HG02623 (cell line): ENCODE measurements at regions not wholly inside any gene's neighbourhood (a gene's known extent, or its start where the extent isn't known, plus 50 kb on each side); places are given as distances from the start of the nearest gene placed in this dataset.

Source experiments
- ATAC-seq: cut with Tn5 transposase; IDR thresholded peaks from one replicate; pipeline ENCODE4 v1.9.1; 2021; ENCODE audit warnings: moderate library complexity; ENCODE audit not compliant: unreplicated experiment

DNA sequence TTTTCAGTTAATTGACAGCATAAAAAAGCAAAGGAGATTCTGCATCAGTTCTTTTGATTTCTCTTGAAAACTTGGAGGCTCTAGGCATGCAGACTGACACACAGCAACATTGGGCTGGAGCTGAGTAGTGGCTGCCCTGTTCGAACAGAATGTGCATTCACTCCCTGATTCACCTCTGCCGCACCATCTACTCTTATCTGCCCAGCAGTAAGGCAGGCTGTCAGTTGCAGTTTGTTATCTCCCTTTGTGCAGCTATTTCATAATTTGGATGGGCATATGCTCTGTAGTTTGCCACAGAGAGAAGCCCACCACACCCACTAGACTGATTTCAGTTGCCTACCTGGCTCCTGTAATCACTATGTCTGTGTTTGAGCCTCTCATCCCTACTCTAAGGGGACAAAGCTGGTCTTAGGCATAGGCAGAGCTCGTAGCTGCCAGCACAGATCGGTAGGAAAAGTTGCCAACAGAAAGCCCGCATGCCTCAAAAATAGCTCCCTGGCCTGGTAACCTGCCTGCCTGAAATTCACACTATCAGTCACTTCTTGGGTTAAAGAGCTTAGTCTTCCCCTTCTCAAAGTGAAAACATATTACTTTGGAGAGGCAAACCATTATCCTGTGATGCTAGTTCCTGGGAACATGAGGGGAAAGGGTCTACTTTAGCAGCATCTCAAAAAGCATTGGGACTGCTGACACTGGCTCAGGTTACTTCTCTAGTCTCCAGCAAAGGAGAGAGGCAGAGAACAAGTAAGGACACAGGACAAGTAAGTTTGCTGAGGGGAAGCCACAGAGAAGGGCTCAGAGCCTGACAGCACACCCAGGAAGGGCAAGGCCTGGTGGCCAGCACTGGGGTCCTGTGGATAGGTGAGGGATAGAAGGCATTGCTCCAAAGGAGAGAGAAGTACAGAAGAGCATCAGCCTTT lies 75.9 kb upstream of the TMEM164 start:
- no peak for ATAC-seq

GRCh38 chrX:109927663-109928273 lies 75.1 kb upstream of the TMEM164 start:
- ATAC-seq, result no peak

DNA sequence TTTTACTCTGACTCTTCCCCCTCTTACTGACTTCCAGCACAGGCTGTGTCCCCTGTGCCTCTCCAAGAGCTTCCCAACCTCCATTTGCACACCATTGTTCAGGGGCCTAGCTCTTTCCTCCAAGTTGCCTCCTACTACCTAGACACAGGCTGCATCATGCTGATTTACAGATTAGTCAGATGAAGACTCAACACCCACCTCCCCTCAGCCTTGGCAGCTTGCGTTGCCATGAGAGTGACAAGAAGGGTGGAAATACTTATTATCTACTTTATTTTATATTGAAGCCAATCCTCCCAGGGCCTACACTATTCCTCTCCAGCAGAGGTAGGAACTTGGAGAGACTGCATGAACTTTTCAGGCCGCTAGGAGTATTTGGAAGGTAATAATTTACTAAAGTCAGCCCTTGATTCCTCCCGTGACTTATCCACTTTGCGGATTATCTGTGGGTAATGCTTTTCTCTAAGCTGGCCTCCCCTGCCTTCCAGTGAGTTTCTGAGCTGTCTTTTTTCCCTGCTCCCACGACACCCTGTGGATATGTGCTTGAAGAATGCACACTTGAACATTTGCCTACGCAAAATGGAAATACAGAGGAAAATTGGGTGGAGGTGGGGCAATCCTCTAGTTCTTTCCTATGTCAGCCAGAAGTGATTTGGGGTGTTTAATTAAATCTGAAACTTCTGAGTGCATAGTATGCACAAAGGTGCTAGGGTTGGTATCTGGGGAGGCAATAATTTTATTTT lies 74.1 kb upstream of the TMEM164 start:
- ATAC-seq, result no peak

DNA sequence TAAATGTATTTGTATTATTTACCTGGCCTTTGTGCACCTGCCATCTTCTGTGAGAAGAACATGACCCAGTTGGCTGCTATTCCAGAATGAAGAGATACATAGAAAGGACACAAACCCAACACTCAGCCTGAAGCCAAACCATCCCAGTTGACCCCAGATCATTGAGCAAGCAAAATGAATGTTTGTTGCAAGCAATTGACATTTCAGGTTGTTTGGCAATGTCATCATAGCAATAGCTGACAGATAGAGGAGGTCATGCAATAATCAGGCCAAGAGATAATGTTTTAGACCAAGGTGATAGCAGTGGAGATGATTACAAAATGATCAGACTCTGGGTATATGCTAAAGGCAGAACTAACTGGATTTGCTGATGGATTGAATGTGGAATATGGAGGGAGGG lies 71.2 kb upstream of the TMEM164 start:
- no peak for ATAC-seq

- no peak for ATAC-seq
Measured at GRCh38 chrX:109934434-109934833, 68.5 kb upstream of the TMEM164 start.

- ATAC-seq, result no peak
Measured at GRCh38 chrX:109934935-109935334, 68.0 kb upstream of the TMEM164 start.

DNA sequence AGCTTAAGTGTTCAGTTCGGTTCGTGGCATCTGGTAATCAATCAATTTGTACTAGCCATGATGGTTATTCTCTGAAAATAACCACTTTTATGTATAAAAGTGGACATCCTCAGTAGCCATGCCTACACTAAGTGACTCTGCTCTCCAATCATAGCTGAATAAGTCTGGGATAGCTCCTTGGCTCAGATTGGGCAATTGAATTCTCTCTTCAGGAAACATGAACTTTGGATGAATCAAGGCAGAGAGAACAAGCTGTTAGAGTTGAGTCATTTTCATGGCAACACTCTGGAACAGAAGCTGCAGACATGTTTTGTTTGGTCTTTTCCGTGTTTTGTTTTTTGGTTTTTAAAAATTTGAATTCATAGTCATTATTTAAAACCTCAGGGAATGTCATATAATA lies 66.8 kb upstream of the TMEM164 start:
- ATAC-seq, result no peak

DNA sequence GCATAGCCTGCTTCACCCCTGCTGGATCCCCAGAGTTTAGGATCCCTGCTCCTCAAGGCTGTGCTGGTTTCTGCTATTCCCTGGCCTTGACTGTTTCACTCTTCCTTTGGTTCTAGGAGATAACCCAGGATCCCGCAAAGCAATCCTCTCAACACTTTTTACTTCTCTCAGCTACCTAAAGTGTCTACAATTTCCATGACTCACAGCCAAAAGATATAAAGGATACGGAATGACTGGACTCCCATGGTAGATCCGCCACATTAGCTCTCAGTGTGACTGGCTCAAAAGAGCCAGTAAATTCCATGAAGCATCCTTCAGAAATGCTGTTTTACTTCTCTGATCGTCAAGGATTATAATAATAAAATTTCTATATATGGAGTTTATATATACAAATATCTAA lies 66.3 kb upstream of the TMEM164 start:
- ATAC-seq, result no peak

- ATAC-seq, result no peak
Measured at GRCh38 chrX:109939498-109939897, 63.4 kb upstream of the TMEM164 start.

DNA sequence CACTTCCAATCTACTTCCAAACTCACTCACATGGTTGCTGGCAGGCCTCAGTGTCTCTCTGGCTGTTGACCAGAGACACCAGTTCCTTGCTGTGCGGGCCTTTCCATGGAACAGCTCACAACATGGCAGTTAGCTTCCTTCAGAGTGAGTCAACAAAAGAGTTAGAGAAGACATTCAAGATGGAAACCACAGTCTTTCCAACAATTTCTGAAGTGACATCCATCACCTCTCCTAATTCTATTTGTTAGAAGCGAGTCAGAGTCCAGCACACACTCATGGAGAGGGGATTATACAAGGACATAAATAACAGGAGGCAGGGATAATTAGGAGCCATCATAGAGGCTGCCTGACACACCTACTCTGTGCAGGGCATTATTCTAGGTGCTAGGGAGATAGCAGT lies 62.5 kb upstream of the TMEM164 start:
- ATAC-seq, result no peak

GRCh38 chrX:109943092-109943739 lies 59.7 kb upstream of the TMEM164 start:
- ATAC-seq, result no peak

DNA sequence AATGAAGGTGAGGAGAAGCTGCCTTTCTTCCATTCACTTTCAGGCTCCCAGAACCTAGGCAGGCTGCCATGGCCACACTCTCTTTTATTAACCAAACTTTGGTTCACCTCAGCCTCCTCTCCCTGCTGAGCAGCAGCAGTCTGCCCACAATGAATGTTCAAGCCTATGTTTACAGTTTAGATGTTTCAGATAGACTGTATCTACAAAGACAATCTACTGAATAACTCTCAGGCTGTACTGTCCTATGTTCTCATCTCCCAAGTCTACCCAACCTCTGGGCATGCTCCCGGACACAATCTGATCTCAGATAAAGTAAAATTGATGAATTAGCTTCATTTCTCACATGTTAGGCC lies 59.2 kb upstream of the TMEM164 start:
- no peak for ATAC-seq

- no peak for ATAC-seq
Measured at GRCh38 chrX:109952050-109952449, 50.9 kb upstream of the TMEM164 start.

GRCh38 chrX:109952985-109953905 lies 49.7 kb upstream of the TMEM164 start:
- ATAC-seq, result peak; percentile 83
